GM19351 (cell line): ENCODE measurements at regions not wholly inside any gene's neighbourhood (a gene's known extent, or its start where the extent isn't known, plus 50 kb on each side); places are given as distances from the start of the nearest gene placed in this dataset.

Experiments used
- ATAC-seq: cut with Tn5 transposase; IDR thresholded peaks from one replicate; pipeline ENCODE4 v1.9.1; 2021; ENCODE audit warnings: mild to moderate bottlenecking, moderate library complexity; ENCODE audit not compliant: unreplicated experiment

DNA sequence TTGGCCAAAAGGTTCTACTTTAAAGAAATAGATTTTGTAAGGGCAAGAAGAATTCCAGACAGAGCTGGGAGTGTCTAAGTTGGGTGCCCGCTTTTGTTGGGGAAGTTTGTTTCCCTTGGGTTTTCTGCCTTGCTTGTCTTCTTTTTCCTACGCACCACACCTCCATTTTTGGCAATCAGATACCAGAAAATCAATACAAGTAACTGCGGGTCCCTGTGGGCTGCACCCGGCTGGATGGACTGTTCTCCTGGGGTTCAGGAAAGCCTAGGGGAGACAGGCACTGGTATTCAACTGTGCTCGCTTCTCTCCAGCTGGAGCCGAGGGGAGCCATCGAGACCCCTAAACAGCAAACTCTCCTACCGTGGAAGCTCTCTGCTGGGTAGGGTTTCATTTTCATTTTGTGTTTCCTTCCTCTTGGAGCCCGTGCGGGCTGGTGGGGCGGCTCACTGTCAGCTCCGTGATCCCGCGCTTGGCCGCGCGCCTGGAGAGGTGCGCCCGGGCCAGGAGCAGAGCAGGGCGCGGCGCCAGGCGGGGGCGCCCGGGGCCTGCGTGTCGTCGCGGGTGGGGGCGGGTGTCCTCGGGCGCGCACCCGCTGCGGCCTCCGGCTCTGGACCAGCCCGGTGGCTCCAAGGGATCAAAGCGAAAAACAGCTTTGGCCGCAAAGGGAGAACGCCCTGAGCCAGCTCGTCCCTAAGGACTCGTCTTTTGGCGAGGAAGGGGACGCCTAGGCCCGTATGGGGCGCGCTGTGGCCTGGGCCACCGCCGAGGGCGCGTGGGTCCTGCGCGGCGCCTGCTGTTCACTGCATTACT, 347.2 kb downstream of the ZNF536 start:
- no peak for ATAC-seq

DNA sequence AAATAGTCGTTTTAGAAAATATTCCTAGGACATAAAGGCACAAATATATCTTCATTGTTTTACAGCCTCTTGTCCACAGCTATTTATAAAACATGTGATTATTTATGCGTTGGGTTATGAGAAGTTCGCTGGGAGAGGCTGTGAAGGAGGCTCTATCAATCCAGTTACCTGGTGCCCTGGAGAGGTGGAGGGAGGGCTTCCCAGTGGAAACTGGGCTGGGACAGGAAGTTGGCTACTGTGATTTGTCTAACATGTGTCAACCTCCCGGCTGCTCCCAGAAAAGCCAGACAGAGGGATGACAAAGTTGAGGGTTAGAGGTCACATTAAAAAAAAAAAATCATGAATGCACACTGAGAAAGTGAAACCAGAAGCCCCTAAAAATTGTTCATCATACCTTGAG, 346.5 kb downstream of the ZNF536 start:
- no peak for ATAC-seq

DNA sequence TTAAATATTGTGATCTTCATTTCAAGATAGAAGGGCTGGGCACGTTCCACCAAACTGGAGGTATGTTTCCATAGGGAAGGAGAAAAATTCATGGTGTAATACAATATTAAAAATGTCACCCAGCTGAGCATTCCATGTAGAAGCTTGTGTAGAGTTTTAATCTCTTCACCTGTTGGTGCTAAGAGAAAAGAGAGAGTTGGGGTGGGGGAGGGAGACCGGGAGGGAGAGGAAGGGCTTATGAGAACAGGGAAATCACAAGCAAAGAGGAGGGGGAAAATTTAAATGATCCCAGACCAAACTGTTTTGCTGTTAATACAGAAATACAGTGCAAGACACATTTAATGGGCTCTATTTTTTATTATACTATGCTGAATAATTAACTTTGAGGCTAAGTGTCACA, 345.8 kb downstream of the ZNF536 start:
- no peak for ATAC-seq

DNA sequence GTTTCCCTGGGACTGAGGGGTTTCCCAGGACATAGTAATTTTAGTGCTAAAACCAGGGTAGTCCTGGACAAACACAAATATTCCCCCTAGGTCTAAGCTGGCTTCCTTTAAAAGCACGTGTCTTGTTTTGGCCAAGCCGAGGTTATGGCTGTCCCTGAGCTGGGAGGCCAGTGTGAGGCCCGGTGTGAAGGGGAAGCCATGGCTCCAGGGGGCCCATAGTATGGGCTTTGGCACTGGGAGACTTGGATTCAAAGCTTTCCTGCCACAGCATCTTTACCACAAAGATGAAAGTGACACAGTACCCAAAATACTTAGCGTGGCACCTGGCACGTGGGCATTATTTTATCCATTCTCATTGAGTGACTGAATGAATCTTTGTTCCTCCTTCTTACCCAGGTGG, 345.2 kb downstream of the ZNF536 start:
- no peak for ATAC-seq

- ATAC-seq, result no peak
These were observed 340.5 kb downstream of the ZNF536 start for GRCh38 chr19:30712431-30713337.

- ATAC-seq, result no peak
These were observed 339.6 kb downstream of the ZNF536 start for GRCh38 chr19:30711826-30712225.

- ATAC-seq, result no peak
These were observed 339.1 kb downstream of the ZNF536 start for GRCh38 chr19:30711296-30711695.

DNA sequence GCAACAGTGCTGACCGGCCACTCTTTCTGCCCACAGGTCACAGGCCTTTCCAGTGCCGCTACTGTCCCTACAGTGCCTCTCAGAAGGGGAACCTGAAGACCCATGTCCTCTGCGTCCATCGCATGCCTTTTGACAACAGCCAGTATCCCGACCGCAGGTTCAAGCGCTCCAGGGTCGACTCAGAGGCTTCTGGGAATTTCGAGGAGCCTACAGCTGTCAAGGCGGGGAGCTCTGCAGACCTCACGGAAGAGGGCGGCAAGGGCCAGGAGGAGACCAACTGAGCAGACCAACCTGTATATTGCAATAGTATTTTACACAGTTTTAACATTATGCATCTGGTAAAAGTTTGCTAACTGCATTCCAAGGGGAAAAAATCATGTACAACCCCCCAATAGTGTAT, 338.5 kb downstream of the ZNF536 start:
- no peak for ATAC-seq

DNA sequence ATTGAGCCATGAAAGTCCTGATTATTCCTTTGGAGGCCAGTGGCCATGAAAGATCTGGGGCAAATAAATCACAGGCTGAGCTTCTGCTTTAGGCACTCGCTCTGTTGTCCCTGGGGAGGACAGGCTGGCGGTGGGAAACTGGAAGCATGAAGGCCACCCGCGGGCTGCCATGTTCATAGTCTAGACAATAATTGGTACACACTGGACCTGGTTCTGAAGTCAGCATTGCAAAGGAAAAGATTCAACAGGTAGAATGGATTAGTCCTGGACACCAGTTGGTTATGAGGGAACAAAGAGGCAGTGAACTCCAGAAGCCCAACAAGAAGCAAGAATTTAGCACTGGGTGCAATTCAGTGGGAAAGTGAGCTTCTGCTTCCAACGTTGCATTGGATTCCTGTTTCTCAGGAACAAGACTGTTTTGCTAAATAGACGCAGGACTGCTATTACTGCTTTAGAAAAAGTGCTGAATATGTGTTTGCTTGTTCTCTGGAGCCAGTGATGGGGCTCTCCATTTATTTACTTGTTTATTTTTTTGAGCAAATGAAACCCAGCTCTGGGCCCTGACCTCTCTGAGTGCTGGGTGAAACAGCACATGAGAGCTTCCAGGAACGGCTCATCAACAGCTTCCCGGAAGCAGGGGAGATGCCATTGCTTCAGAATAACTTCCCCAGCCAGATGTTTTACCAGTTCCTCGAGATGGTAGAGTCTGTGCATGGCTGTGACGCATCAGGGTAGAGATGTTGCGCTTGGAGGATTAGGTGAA, 336.4 kb downstream of the ZNF536 start:
- ATAC-seq, result no peak

GRCh38 chr19:30704771-30705330, 332.7 kb downstream of the ZNF536 start:
- ATAC-seq, result no peak

GRCh38 chr19:30703645-30704044, 331.5 kb downstream of the ZNF536 start:
- no peak for ATAC-seq

GRCh38 chr19:30701178-30701577, 329.0 kb downstream of the ZNF536 start:
- ATAC-seq, result no peak

GRCh38 chr19:30699871-30700280, 327.7 kb downstream of the ZNF536 start:
- no peak for ATAC-seq

- no peak for ATAC-seq
These were observed 324.3 kb downstream of the ZNF536 start for GRCh38 chr19:30696514-30696913.

- ATAC-seq, result no peak
These were observed 323.1 kb downstream of the ZNF536 start for GRCh38 chr19:30695171-30695875.

DNA sequence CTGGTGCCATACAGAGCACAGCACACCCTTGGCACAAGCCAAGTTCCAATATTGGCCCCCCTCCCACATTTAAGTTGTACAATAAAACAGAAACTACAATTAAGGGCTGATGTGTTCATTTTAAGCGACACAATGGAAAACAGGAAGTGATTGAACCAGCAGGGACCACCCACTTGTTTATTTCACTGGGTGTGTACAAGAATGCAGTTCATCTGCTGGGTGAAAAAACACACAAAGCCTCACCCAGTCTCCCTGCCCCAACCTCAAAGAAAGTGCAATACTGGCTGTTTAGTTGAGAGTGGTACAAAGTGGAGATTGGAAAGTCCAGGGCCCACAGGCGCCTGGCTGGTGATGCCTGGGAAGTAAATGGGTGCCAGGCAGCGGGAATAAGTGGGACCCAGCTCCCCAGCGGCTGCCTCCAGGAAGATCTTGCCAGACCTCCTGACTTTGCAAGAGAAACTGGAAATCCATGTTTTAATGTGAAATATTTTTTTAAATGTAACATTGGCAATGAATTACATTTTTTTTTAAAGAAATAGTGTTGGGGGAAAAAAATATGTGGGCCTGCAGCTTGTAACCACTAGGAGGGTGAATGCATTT, 322.1 kb downstream of the ZNF536 start:
- no peak for ATAC-seq

GRCh38 chr19:30692879-30693503, 320.8 kb downstream of the ZNF536 start:
- no peak for ATAC-seq

DNA sequence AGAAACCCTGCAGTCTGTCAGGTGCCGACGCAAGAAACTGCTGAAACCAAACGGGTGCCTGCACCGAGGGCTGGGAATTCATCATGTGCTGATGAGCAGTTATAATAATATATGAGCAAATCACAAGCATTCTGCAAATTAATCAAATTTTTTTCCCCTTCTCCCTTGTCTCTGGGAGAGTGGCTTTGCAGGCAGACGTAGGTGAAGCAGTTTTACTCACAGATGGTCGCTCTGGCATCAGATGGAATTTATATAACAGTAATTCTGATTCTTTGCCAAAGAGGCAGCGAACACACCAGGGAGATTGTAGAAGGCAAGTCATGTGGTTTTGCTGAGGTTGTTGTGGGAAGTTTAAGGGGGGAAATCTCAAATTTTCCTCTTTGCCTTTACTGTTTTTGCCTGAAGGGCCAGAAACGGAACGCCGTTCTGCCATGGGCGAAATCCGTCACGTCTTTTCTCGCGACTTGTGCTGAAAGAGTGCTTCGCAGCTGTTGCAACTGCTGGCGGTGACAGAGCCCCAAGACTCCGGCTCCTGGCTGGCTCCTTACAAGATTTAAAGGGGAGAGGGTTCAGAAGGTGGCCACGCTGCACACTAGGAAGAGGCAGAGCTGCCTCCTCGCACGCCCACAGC, 320.1 kb downstream of the ZNF536 start:
- no peak for ATAC-seq

DNA sequence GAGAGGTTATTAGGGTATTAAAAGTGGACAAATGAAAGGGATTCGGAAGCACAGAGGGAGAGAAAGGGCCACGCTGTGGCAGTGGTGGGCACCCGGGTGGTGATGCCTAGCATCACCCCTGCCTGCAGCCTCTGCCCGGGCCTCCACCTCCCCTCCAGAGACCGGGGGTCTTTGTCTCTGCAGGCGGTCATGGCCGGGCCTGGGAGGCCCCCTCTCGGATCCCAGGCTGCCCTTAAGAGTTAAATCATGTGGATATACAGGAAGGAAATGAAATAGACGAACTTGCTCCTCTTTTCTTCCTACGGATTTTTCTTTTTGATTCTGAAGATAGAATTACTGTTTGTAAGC, 319.6 kb downstream of the ZNF536 start:
- no peak for ATAC-seq
